ENCODE measurements at regions not wholly inside any gene's neighbourhood (a gene's known extent, or its start where the extent isn't known, plus 50 kb on each side); places are given as distances from the start of the nearest gene placed in this dataset.

DNA sequence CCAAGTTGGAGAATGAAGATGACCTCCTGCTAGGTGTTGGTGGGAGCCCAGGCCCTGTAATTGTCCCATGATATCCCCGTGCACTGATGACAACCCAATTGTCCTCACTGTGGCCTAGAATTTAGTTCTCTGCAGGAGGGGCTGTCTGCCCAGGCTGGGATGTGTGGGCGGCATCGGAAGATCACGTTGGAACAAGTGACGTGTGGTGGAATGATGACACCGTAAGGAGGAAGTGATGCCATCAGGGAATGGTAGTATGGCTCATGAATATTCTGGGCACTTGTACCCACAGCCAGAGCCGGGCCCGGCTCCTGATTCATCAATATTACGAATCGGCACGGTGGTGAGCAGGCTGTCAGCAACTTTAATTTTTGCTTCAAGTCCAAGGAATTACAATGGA, 111.6 kb downstream of the MIAT start:
- H3K27ac ChIP-seq (ENCODE audit: low read length in 2 of 2) = no peak overlapping the region
- DNase-seq = no peak
- H3K4me2 ChIP-seq (replicated peaks; ENCODE audit: low read depth, low read length, poor library complexity, severe bottlenecking) = no peak overlapping the region

DNA sequence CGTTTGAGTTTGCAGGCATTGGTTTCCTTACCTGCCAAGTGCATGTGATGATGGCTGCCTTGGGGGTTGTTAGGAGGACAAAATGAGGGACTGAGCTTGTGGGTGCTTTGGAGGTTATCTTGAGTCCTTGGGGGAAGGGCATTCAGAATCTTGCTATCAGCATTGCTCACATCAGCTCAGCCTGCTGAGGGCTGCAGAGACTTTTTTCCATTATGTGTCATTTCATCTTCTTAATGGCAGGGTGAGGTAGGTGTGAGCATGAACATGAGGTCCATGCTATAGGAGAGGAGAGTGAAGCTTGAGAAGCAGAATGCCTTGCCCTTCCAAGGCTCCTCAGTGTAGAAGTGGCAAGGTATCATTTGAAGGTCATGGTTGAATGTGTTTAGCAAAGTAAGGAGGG, 112.3 kb downstream of the MIAT start:
- no peak overlapping the region for H3K4me3 Mint-ChIP-seq
- no peak overlapping the region for H3K27ac ChIP-seq (ENCODE audit: low read length in 2 of 2)
- TF ChIP-seq EZH2 (IDR thresholded peaks at IDR 0.05; ENCODE audit: borderline replicate concordance, insufficient read depth, low read depth, low read length, poor library complexity, severe bottlenecking) (no peak), CTCF (IDR thresholded peaks at IDR 0.05) (no peak)
- H3K4me3 ChIP-seq (ENCODE audit: control extremely low read depth in 1 of 5, extremely low read depth in 1 of 5, insufficient read depth in 1 of 5, low read depth in 2 of 5, low read length in 4 of 5) = no peak overlapping the region
- peaks cover 0 to 14% (median 0%) of the 10 kb centered on the region in 3 donors for H3K9me3 ChIP-seq (ENCODE audit: control extremely low read depth in 1 of 3, control insufficient read depth in 2 of 3, insufficient read depth in 1 of 3, low read length in 2 of 3)
- no peak overlapping the region for H3K27ac Mint-ChIP-seq
- DNase-seq (no peak), ATAC-seq (ENCODE audit: low read depth) (no peak)
- intact Hi-C loops (cut with micrococcal nuclease) = no loop called here
- H3K9ac ChIP-seq (ENCODE audit: low read length) = no peak overlapping the region
- ChIA-PET POLR2A (no interaction called here), CTCF (no interaction called here)
- no peak overlapping the region for H3K4me2 ChIP-seq (replicated peaks; ENCODE audit: low read depth, low read length, poor library complexity, severe bottlenecking)
- H3K9me3 Mint-ChIP-seq (ENCODE audit: insufficient read depth) = no peaks in the 10 kb centered on the region
- no peaks in the 10 kb centered on the region for H3K79me2 ChIP-seq (ENCODE audit: control insufficient read depth, insufficient read depth, low read length)
- no peaks in the 10 kb centered on the region for H4K20me1 ChIP-seq (ENCODE audit: control insufficient read depth, insufficient read depth, low read length, poor library complexity, severe bottlenecking)
- H3K27me3 ChIP-seq (replicated peaks in 1 of 4; ENCODE audit: control extremely low read depth in 1 of 4, control insufficient read depth in 3 of 4, insufficient read depth in 4 of 4, low read length in 3 of 4) = no peaks in the 10 kb centered on the region
- no peaks in the 10 kb centered on the region for H3K27me3 Mint-ChIP-seq
- H3K36me3 ChIP-seq (replicated peaks in 1 of 2; ENCODE audit: control extremely low read depth in 1 of 2, control insufficient read depth in 1 of 2, extremely low read depth in 1 of 2, insufficient read depth in 2 of 2, low read length in 1 of 2) = peaks cover 0 to 34% of the 10 kb centered on the region in 2 experiments
- H2AFZ ChIP-seq (ENCODE audit: insufficient read depth, low read depth, low read length, poor library complexity, severe bottlenecking) = no peak overlapping the region
- no peaks in the 10 kb centered on the region for H3K4me1 ChIP-seq (ENCODE audit: control insufficient read depth in 2 of 2, insufficient read depth in 2 of 2, low read length in 2 of 2)
- H3K4me1 Mint-ChIP-seq = no peaks in the 10 kb centered on the region
- 93% methylated on average over 1 of the region's 1 CpG for WGBS (ENCODE audit: insufficient coverage)

More for the DNA sequence above, 111.6 kb downstream of the MIAT start:
- H3K9ac ChIP-seq (ENCODE audit: low read length) = no peak overlapping the region
- H3K9me3 ChIP-seq (ENCODE audit: control extremely low read depth in 1 of 3, control insufficient read depth in 2 of 3, insufficient read depth in 1 of 3, low read length in 2 of 3) = peaks cover 0 to 14% (median 0%) of the 10 kb centered on the region in 3 donors
- no peaks in the 10 kb centered on the region for H3K9me3 Mint-ChIP-seq (ENCODE audit: insufficient read depth)
- intact Hi-C loops (cut with micrococcal nuclease) = no loop called here
- no peak overlapping the region for H2AFZ ChIP-seq (ENCODE audit: insufficient read depth, low read depth, low read length, poor library complexity, severe bottlenecking)
- H3K79me2 ChIP-seq (ENCODE audit: control insufficient read depth, insufficient read depth, low read length) = no peaks in the 10 kb centered on the region
- no peak for ATAC-seq (ENCODE audit: low read depth)
- H3K27ac Mint-ChIP-seq = no peak overlapping the region
- ChIA-PET CTCF (no interaction called here), POLR2A (no interaction called here)
- no peaks in the 10 kb centered on the region for H3K27me3 Mint-ChIP-seq
- no peaks in the 10 kb centered on the region for H3K27me3 ChIP-seq (replicated peaks in 1 of 4; ENCODE audit: control extremely low read depth in 1 of 4, control insufficient read depth in 3 of 4, insufficient read depth in 4 of 4, low read length in 3 of 4)
- H4K20me1 ChIP-seq (ENCODE audit: control insufficient read depth, insufficient read depth, low read length, poor library complexity, severe bottlenecking) = no peaks in the 10 kb centered on the region
- 96% methylated on average over 11 of the region's 11 CpGs for WGBS (ENCODE audit: insufficient coverage)
- H3K4me3 Mint-ChIP-seq = no peak overlapping the region
- no peak overlapping the region for H3K4me3 ChIP-seq (ENCODE audit: control extremely low read depth in 1 of 5, extremely low read depth in 1 of 5, insufficient read depth in 1 of 5, low read depth in 2 of 5, low read length in 4 of 5)
- TF ChIP-seq EZH2 (IDR thresholded peaks at IDR 0.05; ENCODE audit: borderline replicate concordance, insufficient read depth, low read depth, low read length, poor library complexity, severe bottlenecking) (no peak), CTCF (IDR thresholded peaks at IDR 0.05) (no peak)
- H3K4me1 Mint-ChIP-seq = no peaks in the 10 kb centered on the region
- peaks cover 0 to 27% of the 10 kb centered on the region in 2 experiments for H3K36me3 ChIP-seq (replicated peaks in 1 of 2; ENCODE audit: control extremely low read depth in 1 of 2, control insufficient read depth in 1 of 2, extremely low read depth in 1 of 2, insufficient read depth in 2 of 2, low read length in 1 of 2)
- no peaks in the 10 kb centered on the region for H3K4me1 ChIP-seq (ENCODE audit: control insufficient read depth in 2 of 2, insufficient read depth in 2 of 2, low read length in 2 of 2)
